ENCODE measurements at regions not wholly inside any gene's neighbourhood (a gene's known extent, or its start where the extent isn't known, plus 50 kb on each side); places are given as distances from the start of the nearest gene placed in this dataset.

- TF ChIP-seq CTCF (IDR thresholded peaks at IDR 0.05) (no peak), POLR2A (IDR thresholded peaks at IDR 0.05) (no peak)
Observed at GRCh38 chr13:65091031-65091430, 2139.1 kb downstream of the PCDH9 start.
